ENCODE measurements at regions not wholly inside any gene's neighbourhood (a gene's known extent, or its start where the extent isn't known, plus 50 kb on each side); places are given as distances from the start of the nearest gene placed in this dataset.

GRCh38 chr1:118486199-118486598 is 301.2 kb upstream of the SPAG17 start:
- Histone ChIP-seq H3K79me2 (ENCODE audit: insufficient read depth) (no peaks in the 10 kb centered on the region), H3K4me1 (ENCODE audit: insufficient read depth) (no peaks in the 10 kb centered on the region), H4K20me1 (ENCODE audit: insufficient read depth) (no peaks in the 10 kb centered on the region), H3K4me3 (no peak overlapping the region), H3K9me2 (ENCODE audit: insufficient read depth) (no peaks in the 10 kb centered on the region), H3K27ac (no peak overlapping the region), H3K36me3 (ENCODE audit: low read depth) (no peaks in the 10 kb centered on the region), H3K9ac (no peak overlapping the region), H3F3A (ENCODE audit: insufficient read depth) (no peaks in the 10 kb centered on the region), H3K27me3 (replicated peaks; ENCODE audit: insufficient read depth) (peaks cover 11% of the 10 kb centered on the region; the same call in 1 of the 2 replicates), H2AFZ (no peak overlapping the region), H3K9me3 (ENCODE audit: low read depth) (no peaks in the 10 kb centered on the region), H3K4me2 (ENCODE audit: unreplicated experiment) (no peak overlapping the region)
- WGBS, 2 experiments (ENCODE audit: low coverage in 1 of 2, low lambda C conversion rate in 2 of 2, missing lambda C conversion rate in 2 of 2), result 42 to 48% methylated on average over 7 of the region's 7 CpGs
- no peak for DNase-seq
- in situ Hi-C loops (cut with MboI), result no loop called here
- no peak for TF ChIP-seq EZH2phosphoT487 (IDR thresholded peaks at IDR 0.05; ENCODE audit: insufficient read depth, low read depth)
- TF ChIP-seq EZH2 (IDR thresholded peaks at IDR 0.05; ENCODE audit: insufficient read depth, poor library complexity, severe bottlenecking), result no peak

GRCh38 chr1:118485757-118486156 is 300.7 kb upstream of the SPAG17 start:
- in situ Hi-C loops (cut with MboI), result no loop called here
- no peaks in the 10 kb centered on the region for H3F3A ChIP-seq (ENCODE audit: insufficient read depth)
- H3K9me3 ChIP-seq (ENCODE audit: low read depth), result no peaks in the 10 kb centered on the region
- H3K27me3 ChIP-seq (replicated peaks; ENCODE audit: insufficient read depth), result peaks cover 11% of the 10 kb centered on the region; the same call in 1 of the 2 replicates
- no peak overlapping the region for H3K4me2 ChIP-seq (ENCODE audit: unreplicated experiment)
- H3K4me3 ChIP-seq, result no peak overlapping the region
- no peaks in the 10 kb centered on the region for H3K36me3 ChIP-seq (ENCODE audit: low read depth)
- H2AFZ ChIP-seq, result no peak overlapping the region
- no peak overlapping the region for H3K9ac ChIP-seq
- no peaks in the 10 kb centered on the region for H3K79me2 ChIP-seq (ENCODE audit: insufficient read depth)
- no peaks in the 10 kb centered on the region for H4K20me1 ChIP-seq (ENCODE audit: insufficient read depth)
- peak; percentile 4 for DNase-seq
- 29 to 35% methylated on average over 1 of the region's 1 CpG for WGBS, 2 experiments (ENCODE audit: low coverage in 1 of 2, low lambda C conversion rate in 2 of 2, missing lambda C conversion rate in 2 of 2)
- TF ChIP-seq EZH2phosphoT487 (IDR thresholded peaks at IDR 0.05; ENCODE audit: insufficient read depth, low read depth), result no peak
- no peak for TF ChIP-seq EZH2 (IDR thresholded peaks at IDR 0.05; ENCODE audit: insufficient read depth, poor library complexity, severe bottlenecking)
- H3K4me1 ChIP-seq (ENCODE audit: insufficient read depth), result no peaks in the 10 kb centered on the region
- no peak overlapping the region for H3K27ac ChIP-seq
- no peaks in the 10 kb centered on the region for H3K9me2 ChIP-seq (ENCODE audit: insufficient read depth)

GRCh38 chr1:118484893-118485292 is 299.9 kb upstream of the SPAG17 start:
- TF ChIP-seq EZH2phosphoT487 (IDR thresholded peaks at IDR 0.05; ENCODE audit: insufficient read depth, low read depth) (no peak), EZH2 (IDR thresholded peaks at IDR 0.05; ENCODE audit: insufficient read depth, poor library complexity, severe bottlenecking) (no peak)
- in situ Hi-C loops (cut with MboI), result no loop called here
- 37 to 42% methylated on average over 1 of the region's 1 CpG for WGBS, 2 experiments (ENCODE audit: low coverage in 1 of 2, low lambda C conversion rate in 2 of 2, missing lambda C conversion rate in 2 of 2)

GRCh38 chr1:118483245-118484006 is 298.4 kb upstream of the SPAG17 start:
- in situ Hi-C loops (cut with MboI), result no loop called here

More at GRCh38 chr1:118484893-118485292, 299.9 kb upstream of the SPAG17 start:
- Histone ChIP-seq H3K9me3 (ENCODE audit: low read depth) (no peaks in the 10 kb centered on the region), H3F3A (ENCODE audit: insufficient read depth) (no peaks in the 10 kb centered on the region), H3K79me2 (ENCODE audit: insufficient read depth) (no peaks in the 10 kb centered on the region), H3K9ac (no peak overlapping the region), H3K4me2 (ENCODE audit: unreplicated experiment) (no peak overlapping the region), H3K36me3 (ENCODE audit: low read depth) (no peaks in the 10 kb centered on the region), H3K27ac (no peak overlapping the region), H3K4me3 (no peak overlapping the region), H4K20me1 (ENCODE audit: insufficient read depth) (no peaks in the 10 kb centered on the region), H2AFZ (no peak overlapping the region), H3K4me1 (ENCODE audit: insufficient read depth) (no peaks in the 10 kb centered on the region), H3K9me2 (ENCODE audit: insufficient read depth) (no peaks in the 10 kb centered on the region), H3K27me3 (replicated peaks; ENCODE audit: insufficient read depth) (peaks cover 11% of the 10 kb centered on the region; the same call in 1 of the 2 replicates)
- no peak for DNase-seq

More at GRCh38 chr1:118483245-118484006, 298.4 kb upstream of the SPAG17 start:
- Histone ChIP-seq H3K36me3 (ENCODE audit: low read depth) (no peaks in the 10 kb centered on the region), H3F3A (ENCODE audit: insufficient read depth) (no peaks in the 10 kb centered on the region), H3K4me2 (ENCODE audit: unreplicated experiment) (no peak overlapping the region), H3K79me2 (ENCODE audit: insufficient read depth) (no peaks in the 10 kb centered on the region), H3K27me3 (replicated peaks; ENCODE audit: insufficient read depth) (peaks cover 5% of the 10 kb centered on the region; the same call in 1 of the 2 replicates), H3K9me3 (ENCODE audit: low read depth) (no peaks in the 10 kb centered on the region), H3K4me1 (ENCODE audit: insufficient read depth) (no peaks in the 10 kb centered on the region), H3K9me2 (ENCODE audit: insufficient read depth) (no peaks in the 10 kb centered on the region), H3K27ac (no peak overlapping the region), H2AFZ (no peak overlapping the region), H3K4me3 (no peak overlapping the region), H4K20me1 (ENCODE audit: insufficient read depth) (no peaks in the 10 kb centered on the region), H3K9ac (no peak overlapping the region)
- 21 to 30% methylated on average over 3 of the region's 3 CpGs for WGBS, 2 experiments (ENCODE audit: low coverage in 1 of 2, low lambda C conversion rate in 2 of 2, missing lambda C conversion rate in 2 of 2)
- TF ChIP-seq EZH2 (IDR thresholded peaks at IDR 0.05; ENCODE audit: insufficient read depth, poor library complexity, severe bottlenecking), result no peak
- DNase-seq, result no peak

Data from GM23248 (cell line).